ENCODE measurements at regions not wholly inside any gene's neighbourhood (a gene's known extent, or its start where the extent isn't known, plus 50 kb on each side); places are given as distances from the start of the nearest gene placed in this dataset.
A peak's percentile ranks its signal among the peaks of the same experiment; 100 is the strongest.

GRCh38 chr12:38123566-38124246 lies 192.9 kb upstream of the ALG10B start:
- H3K36me3 Mint-ChIP-seq (ENCODE audit: low read depth): no peaks in the 10 kb centered on the region
- H3K27me3 Mint-ChIP-seq: peaks cover 8% of the 10 kb centered on the region
- H3K9me3 Mint-ChIP-seq: peaks cover 4% of the 10 kb centered on the region
- H3K4me3 Mint-ChIP-seq: no peak overlapping the region
- no peak for DNase-seq
- H3K27ac Mint-ChIP-seq: no peak overlapping the region
- no peaks in the 10 kb centered on the region for H3K4me1 Mint-ChIP-seq (ENCODE audit: low read depth)

- no peak overlapping the region for H3K27ac Mint-ChIP-seq
- peaks cover 12% of the 10 kb centered on the region for H3K27me3 Mint-ChIP-seq
- H3K9me3 Mint-ChIP-seq: peaks cover 2% of the 10 kb centered on the region
- no peaks in the 10 kb centered on the region for H3K36me3 Mint-ChIP-seq (ENCODE audit: low read depth)
- no peaks in the 10 kb centered on the region for H3K4me1 Mint-ChIP-seq (ENCODE audit: low read depth)
- H3K4me3 Mint-ChIP-seq: no peak overlapping the region
- DNase-seq: no peak
Measured at GRCh38 chr12:38124247-38125012, 192.1 kb upstream of the ALG10B start.

GRCh38 chr12:38132139-38132538 lies 184.4 kb upstream of the ALG10B start:
- DNase-seq: no peak
- no peaks in the 10 kb centered on the region for H3K9me3 Mint-ChIP-seq
- no peaks in the 10 kb centered on the region for H3K4me1 Mint-ChIP-seq (ENCODE audit: low read depth)
- H3K27ac Mint-ChIP-seq: no peak overlapping the region
- H3K4me3 Mint-ChIP-seq: no peak overlapping the region
- H3K27me3 Mint-ChIP-seq: peaks cover 35% of the 10 kb centered on the region
- H3K36me3 Mint-ChIP-seq (ENCODE audit: low read depth): no peaks in the 10 kb centered on the region

GRCh38 chr12:38137287-38137686 lies 179.3 kb upstream of the ALG10B start:
- no peak overlapping the region for H3K4me3 Mint-ChIP-seq
- peaks cover 31% of the 10 kb centered on the region for H3K27me3 Mint-ChIP-seq
- peaks cover 9% of the 10 kb centered on the region for H3K4me1 Mint-ChIP-seq (ENCODE audit: low read depth)
- DNase-seq: no peak
- H3K27ac Mint-ChIP-seq: no peak overlapping the region
- no peaks in the 10 kb centered on the region for H3K36me3 Mint-ChIP-seq (ENCODE audit: low read depth)
- H3K9me3 Mint-ChIP-seq: no peaks in the 10 kb centered on the region

- peaks cover 9% of the 10 kb centered on the region for H3K4me1 Mint-ChIP-seq (ENCODE audit: low read depth)
- H3K4me3 Mint-ChIP-seq: peak overlapping the region; percentile 59
- no peak for DNase-seq
- H3K27me3 Mint-ChIP-seq: peaks cover 31% of the 10 kb centered on the region
- no peak overlapping the region for H3K27ac Mint-ChIP-seq
- no peaks in the 10 kb centered on the region for H3K36me3 Mint-ChIP-seq (ENCODE audit: low read depth)
- no peaks in the 10 kb centered on the region for H3K9me3 Mint-ChIP-seq
Measured at GRCh38 chr12:38137716-38138115, 178.9 kb upstream of the ALG10B start.

- Mint-ChIP-seq H3K4me3 (peak overlapping the region; percentile 59), H3K9me3 (no peaks in the 10 kb centered on the region), H3K36me3 (ENCODE audit: low read depth) (no peaks in the 10 kb centered on the region), H3K4me1 (ENCODE audit: low read depth) (peaks cover 9% of the 10 kb centered on the region), H3K27ac (no peak overlapping the region), H3K27me3 (peaks cover 31% of the 10 kb centered on the region)
- peak; percentile 58 for DNase-seq
Measured at GRCh38 chr12:38138225-38139221, 178.1 kb upstream of the ALG10B start.

- DNase-seq: no peak
- H3K36me3 Mint-ChIP-seq (ENCODE audit: low read depth): no peaks in the 10 kb centered on the region
- peaks cover 9% of the 10 kb centered on the region for H3K4me1 Mint-ChIP-seq (ENCODE audit: low read depth)
- no peak overlapping the region for H3K4me3 Mint-ChIP-seq
- no peak overlapping the region for H3K27ac Mint-ChIP-seq
- H3K27me3 Mint-ChIP-seq: peaks cover 28% of the 10 kb centered on the region
- H3K9me3 Mint-ChIP-seq: no peaks in the 10 kb centered on the region
Measured at GRCh38 chr12:38139456-38139855, 177.1 kb upstream of the ALG10B start.

- no peaks in the 10 kb centered on the region for H3K9me3 Mint-ChIP-seq
- peaks cover 15% of the 10 kb centered on the region for H3K27me3 Mint-ChIP-seq
- no peaks in the 10 kb centered on the region for H3K36me3 Mint-ChIP-seq (ENCODE audit: low read depth)
- H3K4me3 Mint-ChIP-seq: no peak overlapping the region
- DNase-seq: no peak
- no peak overlapping the region for H3K27ac Mint-ChIP-seq
- peaks cover 9% of the 10 kb centered on the region for H3K4me1 Mint-ChIP-seq (ENCODE audit: low read depth)
Measured at GRCh38 chr12:38141239-38141638, 175.3 kb upstream of the ALG10B start.

GRCh38 chr12:38141861-38142260 lies 174.7 kb upstream of the ALG10B start:
- Mint-ChIP-seq H3K36me3 (ENCODE audit: low read depth) (no peaks in the 10 kb centered on the region), H3K4me3 (no peak overlapping the region), H3K4me1 (ENCODE audit: low read depth) (peaks cover 9% of the 10 kb centered on the region), H3K9me3 (peaks cover 2% of the 10 kb centered on the region), H3K27me3 (peaks cover 15% of the 10 kb centered on the region), H3K27ac (no peak overlapping the region)
- no peak for DNase-seq

GRCh38 chr12:38142974-38143373 lies 173.6 kb upstream of the ALG10B start:
- DNase-seq: no peak
- H3K36me3 Mint-ChIP-seq (ENCODE audit: low read depth): no peaks in the 10 kb centered on the region
- peaks cover 9% of the 10 kb centered on the region for H3K4me1 Mint-ChIP-seq (ENCODE audit: low read depth)
- peaks cover 12% of the 10 kb centered on the region for H3K9me3 Mint-ChIP-seq
- peaks cover 7% of the 10 kb centered on the region for H3K27me3 Mint-ChIP-seq
- no peak overlapping the region for H3K4me3 Mint-ChIP-seq
- H3K27ac Mint-ChIP-seq: no peak overlapping the region

GRCh38 chr12:38144049-38144448 lies 172.5 kb upstream of the ALG10B start:
- H3K27me3 Mint-ChIP-seq: no peaks in the 10 kb centered on the region
- no peak for DNase-seq
- H3K36me3 Mint-ChIP-seq (ENCODE audit: low read depth): no peaks in the 10 kb centered on the region
- no peak overlapping the region for H3K27ac Mint-ChIP-seq
- H3K4me1 Mint-ChIP-seq (ENCODE audit: low read depth): peaks cover under 1% of the 10 kb centered on the region
- H3K9me3 Mint-ChIP-seq: peaks cover 12% of the 10 kb centered on the region
- no peak overlapping the region for H3K4me3 Mint-ChIP-seq

GRCh38 chr12:38144601-38145436 lies 171.8 kb upstream of the ALG10B start:
- no peak for DNase-seq
- H3K27ac Mint-ChIP-seq: no peak overlapping the region
- H3K4me3 Mint-ChIP-seq: no peak overlapping the region
- H3K36me3 Mint-ChIP-seq (ENCODE audit: low read depth): no peaks in the 10 kb centered on the region
- no peaks in the 10 kb centered on the region for H3K27me3 Mint-ChIP-seq
- no peaks in the 10 kb centered on the region for H3K4me1 Mint-ChIP-seq (ENCODE audit: low read depth)
- H3K9me3 Mint-ChIP-seq: peaks cover 12% of the 10 kb centered on the region

GRCh38 chr12:38149395-38150073 lies 167.0 kb upstream of the ALG10B start:
- H3K9me3 Mint-ChIP-seq: peaks cover 12% of the 10 kb centered on the region

More at GRCh38 chr12:38149395-38150073, 167.0 kb upstream of the ALG10B start:
- Mint-ChIP-seq H3K4me1 (ENCODE audit: low read depth) (no peaks in the 10 kb centered on the region), H3K36me3 (ENCODE audit: low read depth) (no peaks in the 10 kb centered on the region), H3K4me3 (no peak overlapping the region), H3K27me3 (no peaks in the 10 kb centered on the region), H3K27ac (no peak overlapping the region)
- no peak for DNase-seq
